GM18498 (cell line): ENCODE measurements at regions not wholly inside any gene's neighbourhood (a gene's known extent, or its start where the extent isn't known, plus 50 kb on each side); places are given as distances from the start of the nearest gene placed in this dataset.
"Not testable (repeated sequence)": the region's sequence is repeated elsewhere in the genome, so short reads cannot be mapped to it uniquely, and the experiment has no call there.

ENCODE experiments used
- ATAC-seq: cut with Tn5 transposase; IDR thresholded peaks from one replicate; pipeline ENCODE4 v1.9.1; 2021; ENCODE audit warnings: mild to moderate bottlenecking, moderate library complexity; ENCODE audit not compliant: unreplicated experiment

DNA sequence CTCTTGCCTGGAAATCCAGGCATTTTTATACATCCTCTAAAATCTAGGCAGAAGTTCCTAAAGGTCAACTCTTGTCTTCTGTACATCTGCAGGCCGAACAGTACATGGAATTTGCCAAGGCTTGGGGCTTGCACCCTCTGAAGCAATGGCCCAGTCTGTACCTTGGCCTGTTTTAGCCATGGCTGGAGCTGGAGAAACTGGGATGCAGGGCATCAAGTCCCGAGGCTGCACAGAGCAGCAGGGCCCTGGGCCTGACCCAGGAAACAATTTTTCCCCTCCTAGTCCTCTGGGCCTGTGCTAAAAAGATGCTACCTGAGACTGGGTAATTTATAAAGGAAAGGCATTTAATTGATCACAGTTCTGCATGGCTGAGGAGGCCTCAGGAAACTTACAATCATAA, 520.8 kb upstream of the MIR17HG start:
- ATAC-seq = no peak

DNA sequence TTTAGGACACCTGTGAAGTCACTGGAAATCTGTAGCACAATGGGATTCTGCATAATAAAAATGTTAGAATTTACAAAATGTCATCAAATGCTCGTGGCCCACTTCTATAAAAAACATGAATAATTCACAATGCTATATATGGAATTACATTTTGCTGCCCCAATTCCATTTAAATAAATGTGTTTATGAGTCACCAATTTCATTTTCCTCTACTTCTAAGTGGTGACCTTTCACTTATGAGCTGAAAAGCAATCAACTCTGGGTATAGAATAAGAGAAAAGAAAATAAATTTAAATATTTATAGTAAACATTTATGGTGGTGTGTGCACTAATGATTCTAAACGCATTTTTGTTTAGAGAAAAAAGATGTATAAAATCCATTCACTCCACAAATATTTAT, 516.7 kb upstream of the MIR17HG start:
- no peak for ATAC-seq

DNA sequence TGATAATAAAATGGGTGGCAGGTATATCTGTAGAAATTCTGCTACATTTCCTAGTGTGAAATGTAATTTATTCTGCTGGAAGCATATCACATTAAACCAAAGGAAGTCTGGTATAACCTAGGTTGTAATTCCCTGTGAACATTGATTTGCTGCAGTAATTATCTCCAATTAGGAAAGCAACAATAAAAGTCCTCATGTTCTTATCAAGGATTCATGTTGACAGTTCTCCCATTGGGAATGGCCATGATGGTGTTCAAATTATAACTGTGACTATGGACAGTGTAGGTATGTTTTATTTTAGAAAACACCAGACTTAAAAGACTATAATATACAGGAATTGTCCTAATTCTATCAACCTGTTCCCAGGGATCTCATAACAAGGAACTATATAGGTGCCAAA, 513.5 kb upstream of the MIR17HG start:
- no peak for ATAC-seq

DNA sequence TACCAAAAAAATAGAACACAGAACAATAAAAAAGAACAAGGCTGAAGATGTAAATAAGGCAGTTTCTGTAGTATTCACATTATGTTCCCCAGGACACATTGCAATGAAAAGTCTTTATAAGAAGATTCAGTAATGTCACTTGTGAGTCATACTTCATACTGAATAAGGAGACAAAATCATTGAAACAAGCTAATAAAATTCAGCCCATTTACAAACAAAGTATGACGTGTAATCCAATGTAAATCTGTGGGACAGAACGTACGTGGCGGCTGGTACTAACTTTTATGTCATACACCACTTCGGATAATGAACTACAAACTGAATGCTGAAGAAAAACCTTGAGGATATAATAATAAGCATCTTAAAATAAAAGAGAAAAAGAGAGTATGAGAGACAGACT, 512.8 kb upstream of the MIR17HG start:
- no peak for ATAC-seq

DNA sequence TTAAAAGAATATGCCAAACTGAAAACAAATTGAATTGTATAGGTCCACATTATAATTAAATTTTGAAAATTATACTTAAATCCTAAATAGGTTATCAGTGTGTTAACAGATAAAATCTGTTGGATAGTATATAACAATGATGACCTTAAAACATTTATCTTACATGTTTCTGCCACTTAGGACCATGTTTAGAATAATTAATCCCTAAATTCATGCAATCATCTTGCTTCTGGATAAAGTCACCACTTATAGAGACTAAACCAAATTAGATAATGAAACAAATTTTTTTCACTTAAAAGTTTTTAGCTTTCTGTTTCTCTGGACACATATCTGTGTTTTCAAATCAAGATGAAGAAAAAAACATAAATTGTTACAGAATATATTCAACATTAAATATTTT, 511.7 kb upstream of the MIR17HG start:
- no peak for ATAC-seq

DNA sequence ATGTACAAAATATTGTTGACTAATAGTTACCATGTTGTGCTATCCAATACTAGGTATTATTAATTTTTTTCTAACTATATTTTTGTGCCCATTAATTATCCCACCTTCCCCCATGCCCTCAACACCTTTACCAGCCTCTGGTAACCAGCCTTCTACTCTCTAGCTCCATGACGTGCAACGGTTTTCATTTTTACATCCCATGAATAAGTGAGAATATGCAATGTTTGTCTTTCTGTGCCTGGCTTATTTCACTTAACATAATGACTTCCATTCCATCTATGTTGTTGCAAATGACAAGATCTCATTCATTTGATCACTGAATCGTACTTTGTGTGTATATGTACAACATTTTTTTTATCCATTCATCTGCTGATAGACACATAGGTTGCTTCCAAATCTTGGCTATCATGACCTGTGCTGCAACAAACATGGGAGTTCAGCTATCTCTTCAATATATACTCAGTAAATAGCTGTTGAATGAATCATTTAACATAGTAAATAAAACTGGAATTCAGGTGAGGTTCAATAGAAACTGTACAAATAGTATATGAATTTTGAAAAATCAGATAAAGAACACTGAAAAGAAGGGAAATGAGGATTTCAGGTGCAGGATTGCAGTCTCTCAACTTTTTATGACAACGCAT, 509.0 kb upstream of the MIR17HG start:
- no peak for ATAC-seq

DNA sequence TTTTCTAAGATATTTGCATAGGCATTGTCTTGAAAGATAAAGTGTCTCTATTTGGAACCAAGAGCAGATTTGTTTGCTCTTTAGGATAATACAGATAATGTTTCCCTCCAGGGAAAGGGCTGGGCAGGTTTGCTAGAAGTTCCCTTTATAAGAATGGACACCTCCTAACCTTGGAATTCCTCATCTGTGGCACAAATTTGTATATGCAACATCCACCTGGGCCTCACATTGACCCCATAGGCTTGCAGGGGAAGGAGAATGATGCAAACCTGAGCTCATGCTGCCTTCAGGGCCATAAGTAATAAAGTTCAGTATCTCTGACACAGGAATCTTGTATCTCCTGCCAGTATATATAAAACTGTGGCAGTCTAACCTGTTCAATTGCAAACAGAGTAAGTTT, 508.4 kb upstream of the MIR17HG start:
- ATAC-seq = no peak

DNA sequence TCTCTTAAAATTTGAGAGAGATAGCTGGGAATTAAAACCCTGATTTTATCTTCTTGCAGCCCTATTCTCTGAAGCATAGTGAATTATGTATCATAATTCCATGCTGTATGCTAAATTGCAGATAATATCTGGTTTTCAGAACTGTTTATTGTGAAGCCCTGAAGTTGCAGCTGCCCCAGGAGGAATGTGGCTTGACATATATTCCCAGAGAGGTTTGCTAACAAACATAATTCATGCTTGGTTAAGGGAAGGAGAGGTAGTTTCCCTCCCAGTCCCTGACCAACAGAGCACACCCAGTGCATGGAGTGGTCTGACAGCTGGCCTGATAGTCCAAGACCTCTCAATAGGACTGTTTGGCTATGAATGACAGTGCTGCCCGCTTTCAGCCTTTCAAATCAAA, 500.6 kb upstream of the MIR17HG start:
- ATAC-seq = no peak

DNA sequence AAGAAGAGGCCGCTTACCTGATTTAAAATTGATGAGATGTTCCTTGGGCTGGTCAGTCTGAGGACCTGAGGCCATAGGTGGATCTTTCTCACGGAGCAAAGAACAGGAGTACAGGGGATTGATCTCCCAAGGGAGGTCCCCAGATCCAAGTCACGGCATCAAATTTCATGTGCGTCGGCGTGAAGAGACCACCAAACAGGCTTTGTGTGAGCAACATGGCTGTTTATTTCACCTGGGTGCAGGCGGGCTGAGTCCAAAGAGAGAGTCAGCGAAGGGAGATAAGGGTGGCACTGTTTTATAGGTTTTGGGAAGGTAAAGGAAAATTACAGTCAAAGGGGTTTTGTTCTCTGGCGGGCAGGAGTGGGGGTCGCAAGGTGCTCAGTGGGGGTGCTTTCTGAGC, 493.8 kb upstream of the MIR17HG start:
- ATAC-seq = not testable (repeated sequence)

DNA sequence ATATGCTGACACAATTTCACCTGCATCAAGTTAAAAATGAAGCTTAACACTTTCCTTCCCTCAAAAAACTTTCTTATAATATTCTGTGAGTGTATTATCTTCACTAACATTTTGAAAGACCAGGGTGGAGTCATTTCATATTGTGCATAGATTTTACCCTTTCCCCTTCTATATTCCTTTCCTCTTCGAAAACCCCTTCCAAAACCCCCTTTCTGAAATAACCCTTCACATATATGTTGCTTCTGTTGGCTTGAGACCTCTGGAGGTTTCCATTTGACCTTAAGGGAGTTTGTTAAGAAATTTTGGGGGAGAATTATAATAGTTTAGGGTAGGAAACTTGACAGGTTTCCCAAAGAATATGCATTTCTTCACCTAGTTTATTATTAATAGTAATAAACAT, 489.6 kb upstream of the MIR17HG start:
- ATAC-seq = no peak

DNA sequence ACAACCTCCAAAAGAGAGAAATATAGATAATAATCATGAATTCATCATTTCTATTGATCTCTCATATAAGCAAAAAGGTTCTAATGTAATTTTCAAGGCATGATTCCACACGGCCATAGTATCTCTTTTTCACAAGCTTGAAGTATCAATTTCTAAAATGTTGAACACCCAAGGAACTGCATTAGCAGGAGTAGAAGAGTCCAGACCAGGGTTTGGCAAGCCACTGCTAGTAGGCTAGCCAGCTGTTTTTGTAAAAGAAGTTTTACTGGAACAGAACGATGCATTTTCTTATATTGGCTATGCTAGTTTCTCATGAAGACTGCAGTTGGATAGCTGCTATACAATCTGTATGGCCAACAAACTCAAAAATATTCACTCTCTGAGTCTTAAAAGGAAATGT, 481.5 kb upstream of the MIR17HG start:
- ATAC-seq = no peak

DNA sequence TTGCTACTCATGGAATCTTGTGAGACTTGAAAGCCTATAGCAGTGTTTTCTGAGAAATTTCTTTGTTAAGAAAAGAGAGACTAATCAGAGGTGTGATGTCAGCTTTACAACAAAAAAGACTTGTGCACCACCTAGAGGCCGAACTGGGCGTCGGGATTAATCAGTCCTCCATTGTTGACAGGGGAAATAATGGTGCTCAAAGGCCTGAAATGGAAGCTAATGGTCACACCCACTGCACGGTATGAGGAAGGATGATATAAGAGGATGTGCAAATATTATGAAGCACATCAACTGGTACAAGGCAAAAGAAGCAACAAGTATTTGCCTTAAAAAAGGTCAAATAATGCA, 480.2 kb upstream of the MIR17HG start:
- ATAC-seq = peak; percentile 98

DNA sequence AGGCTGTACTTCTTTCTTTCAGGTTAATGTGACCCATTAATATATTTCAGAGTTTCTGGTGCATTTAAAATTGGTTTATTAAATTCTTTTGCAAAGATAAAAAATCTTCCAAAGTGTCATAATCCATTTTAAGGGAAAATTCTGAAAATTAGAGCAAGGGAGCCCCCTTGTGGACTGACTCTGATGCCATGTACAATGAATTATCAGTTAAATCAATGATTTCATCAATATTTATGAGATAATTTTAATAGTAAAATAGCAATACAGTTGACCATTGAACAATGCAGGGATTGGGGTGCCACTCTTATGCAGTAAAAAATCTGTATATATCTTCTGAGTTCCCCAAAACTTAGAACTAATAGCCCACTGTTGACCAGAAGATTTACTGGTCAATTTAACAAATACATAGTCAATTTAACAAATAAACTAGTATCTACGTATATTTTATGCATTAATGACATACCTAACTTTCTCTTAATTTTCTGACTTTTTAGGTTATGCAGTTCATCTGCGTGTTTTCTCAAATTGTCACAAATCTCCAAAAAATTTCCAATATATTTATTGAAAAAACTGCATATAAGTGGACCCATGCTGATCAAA, 479.1 kb upstream of the MIR17HG start:
- no peak for ATAC-seq

DNA sequence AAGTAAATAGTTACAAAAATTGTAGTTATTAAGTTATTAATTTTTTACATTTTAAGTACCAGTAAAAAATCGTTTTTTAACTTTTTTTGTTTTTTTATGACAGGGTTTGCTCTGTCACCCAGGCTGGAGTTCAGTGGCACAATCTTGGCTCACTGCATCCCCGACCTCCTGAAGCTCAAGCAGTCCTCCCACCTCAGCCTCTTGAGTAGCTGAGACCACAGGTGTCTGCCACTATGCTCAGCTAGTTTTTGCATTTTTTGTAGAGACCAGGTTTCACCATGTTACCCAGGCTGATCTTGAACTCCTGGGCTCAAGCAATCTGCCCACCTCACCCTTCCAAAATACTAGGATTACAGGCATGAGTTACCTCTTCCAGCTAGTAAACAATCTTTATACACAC, 477.9 kb upstream of the MIR17HG start:
- ATAC-seq = no peak

DNA sequence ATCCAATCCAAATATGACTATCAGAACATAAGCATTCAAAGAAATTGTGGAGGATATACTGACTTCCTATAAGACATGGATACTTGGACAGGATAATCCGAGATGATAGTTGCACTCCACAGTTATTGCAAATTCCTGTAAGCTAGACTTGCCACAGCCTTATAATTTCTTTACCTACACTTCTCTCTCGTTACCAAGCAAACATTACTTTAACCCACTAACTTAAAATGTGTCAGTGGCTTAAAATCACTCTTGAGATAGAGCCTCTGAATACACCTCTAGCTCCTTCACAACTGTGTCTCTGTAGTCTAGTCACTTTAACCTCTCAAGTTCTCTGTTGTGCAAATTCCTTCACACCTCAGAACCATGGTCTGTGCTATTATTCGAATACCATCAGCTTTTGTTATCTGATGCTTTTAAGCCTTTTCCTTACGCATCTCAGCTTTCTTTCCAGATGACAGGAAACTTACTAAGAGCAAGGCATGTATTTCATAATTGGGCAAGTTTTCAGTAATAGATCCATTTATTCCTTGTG, 474.9 kb upstream of the MIR17HG start:
- no peak for ATAC-seq

DNA sequence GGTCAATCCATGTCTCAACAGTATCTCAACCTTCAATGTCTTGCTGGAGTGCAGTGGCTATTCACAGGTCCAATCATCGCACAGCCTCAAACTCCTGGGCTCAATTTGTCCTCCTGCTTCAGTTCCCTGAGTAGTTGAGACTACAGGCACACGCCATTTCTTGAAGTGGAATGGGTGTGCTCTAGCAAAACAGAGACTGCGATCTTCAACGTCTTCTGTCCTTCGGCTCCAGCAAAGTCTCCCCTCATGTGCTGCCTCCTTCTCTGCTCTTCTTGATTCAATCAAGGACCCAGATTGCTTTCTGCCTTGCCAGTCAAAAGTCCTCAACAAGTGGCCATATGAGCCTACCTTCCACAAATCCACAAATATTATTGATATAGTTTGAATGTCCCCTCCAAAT, 466.7 kb upstream of the MIR17HG start:
- no peak for ATAC-seq

DNA sequence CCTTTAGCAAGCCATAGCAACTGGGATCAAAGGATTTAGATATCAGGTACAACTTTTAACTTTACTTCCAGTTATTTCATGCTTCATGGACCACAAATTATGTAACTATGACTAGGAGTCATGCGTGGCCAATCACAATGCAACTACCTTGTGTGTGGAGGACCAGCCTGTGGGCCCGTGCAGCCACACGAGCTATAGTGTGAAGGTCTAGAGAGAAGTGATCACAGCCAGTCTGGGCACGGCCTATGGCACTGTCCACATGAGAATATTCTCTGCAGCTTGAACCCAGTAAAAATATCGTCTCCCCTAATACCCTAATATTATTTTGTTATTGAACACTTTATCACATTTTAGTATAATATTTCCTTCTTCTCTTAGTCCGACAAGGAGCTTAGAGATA, 464.9 kb upstream of the MIR17HG start:
- ATAC-seq = no peak

DNA sequence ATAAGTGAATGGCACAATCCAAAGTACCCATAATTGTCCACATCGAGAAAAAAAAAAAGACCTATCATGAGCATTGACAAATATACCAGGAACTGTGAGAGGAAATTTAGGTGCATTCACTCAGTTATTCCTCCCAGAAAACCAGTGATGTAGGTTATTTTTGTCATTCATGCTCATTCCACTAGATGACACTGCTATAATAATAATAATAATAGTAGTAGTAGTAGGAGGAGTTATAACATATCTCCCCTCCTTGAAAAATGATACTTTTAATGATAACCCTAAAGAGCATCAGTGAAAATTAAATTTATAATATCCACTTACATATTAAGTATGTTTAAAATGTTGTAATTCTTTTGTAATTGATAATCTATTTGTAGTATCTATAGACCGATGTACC, 463.9 kb upstream of the MIR17HG start:
- no peak for ATAC-seq

DNA sequence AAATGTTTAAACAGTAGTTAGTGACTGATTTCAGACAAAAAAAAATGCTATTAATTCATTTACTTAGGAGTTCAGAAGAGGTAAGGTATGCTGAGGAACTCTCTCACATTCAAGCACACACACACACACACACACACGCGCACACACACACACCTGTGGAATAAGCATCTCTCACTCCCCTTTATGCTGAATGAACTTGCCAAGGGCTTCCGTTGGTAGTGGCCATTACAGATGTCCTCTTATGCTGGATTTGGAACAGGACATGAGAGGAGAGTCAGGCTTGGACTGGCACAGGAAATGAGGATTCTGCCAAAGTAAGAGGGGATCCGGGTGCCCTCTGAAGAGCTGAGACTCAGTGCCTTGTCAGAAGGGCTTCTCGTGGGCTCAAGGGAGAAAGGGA, 463.4 kb upstream of the MIR17HG start:
- ATAC-seq = no peak

DNA sequence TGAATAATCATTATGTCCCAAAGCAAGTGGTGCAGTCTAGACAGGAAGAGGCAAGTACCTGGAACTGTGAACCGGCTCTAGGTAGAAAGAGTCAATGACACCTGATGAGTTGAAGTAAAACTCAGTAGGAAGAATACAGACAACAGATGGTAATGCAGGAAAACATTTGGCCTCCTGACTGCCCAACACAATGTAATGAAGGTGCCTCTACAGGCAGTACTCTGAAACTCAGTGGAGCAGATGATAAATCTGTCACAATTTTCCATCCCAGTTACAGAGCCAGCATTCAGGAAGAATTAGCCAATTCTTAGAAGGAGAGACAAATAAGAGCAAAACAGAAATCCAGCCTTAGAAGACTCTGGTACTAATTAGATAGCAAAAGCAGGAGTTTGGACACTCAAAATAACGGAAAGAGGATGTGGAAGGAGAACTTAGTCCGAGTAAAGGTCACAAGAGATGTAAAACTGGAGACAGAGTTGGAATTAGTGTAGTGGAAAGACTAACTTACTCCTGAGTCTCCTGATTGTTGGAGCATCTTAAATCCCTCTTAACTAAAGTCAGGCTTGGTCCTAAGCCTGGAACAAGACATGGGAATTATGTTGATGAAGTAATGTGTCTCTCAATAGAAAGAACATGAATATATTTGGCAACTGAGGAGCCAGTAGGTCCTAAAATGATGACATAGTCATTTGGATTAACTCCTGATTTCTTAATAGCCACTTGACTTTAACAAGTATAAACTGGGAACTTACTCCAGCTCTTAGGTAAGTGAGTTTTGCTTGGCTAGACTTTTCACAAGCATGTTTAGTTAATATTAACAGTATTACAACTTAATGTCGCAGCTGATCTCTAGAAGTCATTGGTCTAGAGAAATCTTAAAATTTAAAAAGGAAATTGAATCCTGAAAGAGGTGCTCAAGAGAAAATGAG, 457.3 kb upstream of the MIR17HG start:
- ATAC-seq = no peak

DNA sequence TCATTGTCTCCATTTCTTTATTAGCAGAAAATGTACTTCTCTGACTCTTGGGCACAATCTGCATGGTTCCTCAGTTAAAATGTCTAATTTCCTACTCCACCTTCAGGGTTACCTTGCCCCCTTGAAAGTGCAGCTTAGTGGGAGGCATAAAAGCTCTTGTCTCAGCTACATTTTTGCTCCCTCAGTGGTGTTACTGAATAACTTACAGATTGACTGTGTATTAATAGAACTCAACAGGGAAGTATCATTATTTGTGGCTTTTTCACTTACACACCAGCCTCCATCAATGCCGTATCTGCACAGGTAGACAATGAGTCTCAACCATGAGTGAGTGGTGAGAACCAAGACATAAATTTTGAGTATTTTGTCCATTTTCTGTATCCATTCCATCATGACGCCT, 456.2 kb upstream of the MIR17HG start:
- ATAC-seq = no peak

DNA sequence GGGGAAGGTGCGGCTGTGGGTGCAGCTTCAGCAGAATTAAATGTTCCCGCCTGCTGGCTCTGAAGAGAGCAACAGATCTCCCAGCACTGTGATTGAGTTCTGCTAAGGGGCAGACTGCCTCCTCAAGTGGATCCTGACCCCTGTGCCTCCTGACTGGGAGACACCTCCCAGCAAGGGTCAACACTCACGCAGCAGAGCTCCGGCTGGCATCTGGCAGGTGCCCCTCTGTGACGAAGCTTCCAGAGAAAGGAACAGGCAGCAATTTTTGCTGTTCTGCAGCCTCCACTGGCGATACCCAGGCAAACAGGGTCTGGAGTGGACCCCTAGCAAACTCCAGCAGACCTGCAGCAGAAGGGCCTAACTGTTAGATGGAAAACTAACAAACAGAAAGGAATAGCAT, 454.3 kb upstream of the MIR17HG start:
- not testable (repeated sequence) for ATAC-seq
